Neural cell (in vitro differentiated cells): ENCODE measurements at regions not wholly inside any gene's neighbourhood (a gene's known extent, or its start where the extent isn't known, plus 50 kb on each side); places are given as distances from the start of the nearest gene placed in this dataset.

Source experiments
- H2AFZ ChIP-seq: fragments of 200-600, 300-800 bp; sonication (generic), shearing (Covaris generic); 2 replicates; pipeline ENCODE4 v1.6.0; 2014; ENCODE audit warnings: low read depth, mild to moderate bottlenecking, antibody characterized with exemption, low read length, moderate library complexity
- H3F3A ChIP-seq: fragments of 200-600 bp; shearing (Covaris generic); 2 replicates; pipeline ENCODE4 v1.6.1; 2016; ENCODE audit warnings: mild to moderate bottlenecking, moderate library complexity, mixed read lengths, antibody characterized with exemption, low read length; ENCODE audit not compliant: insufficient read depth, poor library complexity, severe bottlenecking
- H3K27ac ChIP-seq: fragments of 200-600, 300-800 bp; sonication (generic), shearing (Covaris generic); 2 replicates; pipeline ENCODE4 v1.5.1; 2014; ENCODE audit warnings: mild to moderate bottlenecking, low read length, moderate library complexity
- H3K27me3 ChIP-seq: fragments of 300-800, 200-600 bp; sonication (generic), shearing (Covaris generic); 2 replicates; pipeline ENCODE4 v1.6.0; 2014; ENCODE audit warnings: mild to moderate bottlenecking, low read depth, low read length, moderate library complexity; ENCODE audit not compliant: insufficient read depth
- H3K36me3 ChIP-seq: fragments of 300-800, 200-600 bp; sonication (generic), shearing (Covaris generic); 2 replicates; pipeline ENCODE4 v1.5.1; 2014; ENCODE audit warnings: mild to moderate bottlenecking, antibody characterized with exemption, low read length, moderate library complexity; ENCODE audit not compliant: insufficient read depth
- H3K4me2 ChIP-seq: fragments of 300-800, 200-600 bp; sonication (generic), shearing (Covaris generic); 2 replicates; pipeline ENCODE4 v1.6.0; 2014; ENCODE audit warnings: mild to moderate bottlenecking, low read length
- H3K4me3 ChIP-seq: fragments of 300-800, 200-600 bp; sonication (generic), shearing (Covaris generic); 2 replicates; pipeline ENCODE4 v1.5.1; 2014; ENCODE audit warnings: mild to moderate bottlenecking, low read length, moderate library complexity
- H3K79me2 ChIP-seq: fragments of 200-600 bp; shearing (Covaris generic); replicated peaks from 2 replicates; pipeline ENCODE4 v1.6.0; 2014; ENCODE audit warnings: mild to moderate bottlenecking, low read length, moderate library complexity; ENCODE audit not compliant: insufficient read depth
- H3K9ac ChIP-seq: fragments of 300-800, 200-600 bp; sonication (generic), shearing (Covaris generic); 2 replicates; pipeline ENCODE4 v1.6.1; 2016; ENCODE audit warnings: mild to moderate bottlenecking, low read length, mixed read lengths
- H3K9me2 ChIP-seq: fragments of 200-600 bp; shearing (Covaris generic); 2 replicates; pipeline ENCODE4 v1.6.1; 2016; ENCODE audit warnings: mild to moderate bottlenecking, low read length, mixed read lengths; ENCODE audit not compliant: insufficient read depth
- H3K9me3 ChIP-seq: fragments of 200-600, 300-800 bp; sonication (generic), shearing (Covaris generic); 2 replicates; pipeline ENCODE4 v1.6.1; 2016; ENCODE audit warnings: mild to moderate bottlenecking, mixed run types, low read length, moderate library complexity, mixed read lengths
- H4K20me1 ChIP-seq: fragments of 200-600 bp; shearing (Covaris generic); 2 replicates; pipeline ENCODE4 v1.6.1; 2016; ENCODE audit warnings: mild to moderate bottlenecking, mixed run types; ENCODE audit not compliant: insufficient read depth
- EP300 ChIP-seq: fragments of 450-650 bp; conservative IDR thresholded peaks from 2 replicates; pipeline ENCODE4 v1.6.1; 2014; ENCODE audit warnings: antibody characterized with exemption, mild to moderate bottlenecking, moderate library complexity; ENCODE audit not compliant: poor library complexity, severe bottlenecking
- EZH2 ChIP-seq: fragments of 200-600, 300-800 bp; shearing (Covaris generic), sonication (generic); IDR thresholded peaks from 2 replicates; pipeline ENCODE4 v1.6.1; 2014; ENCODE audit warnings: antibody characterized with exemption, low read length, borderline replicate concordance, mild to moderate bottlenecking; ENCODE audit not compliant: insufficient read depth, poor library complexity, severe bottlenecking
- MXI1 ChIP-seq: fragments of 450-650 bp; conservative IDR thresholded peaks from 2 replicates; pipeline ENCODE4 v1.6.1; 2014; ENCODE audit warnings: antibody characterized with exemption, mild to moderate bottlenecking; ENCODE audit not compliant: poor library complexity, severe bottlenecking
- POLR2AphosphoS5 ChIP-seq: IDR thresholded peaks from 2 replicates; pipeline ENCODE4 v1.6.1; 2012
- RAD21 ChIP-seq: fragments of 450-650 bp; conservative IDR thresholded peaks from 2 replicates; pipeline ENCODE4 v1.6.1; 2014; ENCODE audit warnings: antibody characterized with exemption, mild to moderate bottlenecking, moderate library complexity
- SMC3 ChIP-seq: fragments of 450-650 bp; conservative IDR thresholded peaks from 2 replicates; pipeline ENCODE4 v1.6.1; 2014; ENCODE audit warnings: antibody characterized with exemption, mild to moderate bottlenecking, moderate library complexity; ENCODE audit not compliant: poor library complexity
- TAF1 ChIP-seq: IDR thresholded peaks from 2 replicates; pipeline ENCODE4 v1.6.1; 2012; ENCODE audit warnings: low read depth
- TF ChIP-seq, protein P1 (sequence below): IDR thresholded peaks from 2 replicates; pipeline ENCODE4 v1.6.1; 2012; ENCODE audit warnings: borderline replicate concordance
- TF ChIP-seq, protein P2 (sequence below): fragments of 450-650 bp; IDR thresholded peaks from 2 replicates; pipeline ENCODE4 v1.5.1; 2014; ENCODE audit warnings: antibody characterized with exemption, mild to moderate bottlenecking, moderate library complexity; ENCODE audit not compliant: poor library complexity, severe bottlenecking

DNA sequence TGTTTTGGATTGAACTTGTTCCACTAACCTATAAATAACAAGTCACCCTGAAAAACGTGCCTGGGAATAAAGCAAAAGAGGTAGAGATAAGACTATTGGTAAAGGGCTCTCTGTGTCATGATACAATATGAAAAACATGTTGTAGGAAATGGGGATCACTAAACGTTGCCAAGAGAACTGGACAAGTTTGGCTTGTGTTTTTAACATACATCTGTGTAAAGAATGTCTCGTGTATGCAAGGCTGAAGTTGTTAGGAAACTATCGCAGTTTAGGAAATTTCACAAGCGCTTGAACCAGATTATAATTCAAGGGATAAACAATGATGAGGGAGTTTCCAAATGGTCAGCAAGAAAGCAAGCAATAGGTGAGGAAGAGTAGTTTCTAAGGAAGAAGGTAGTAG lies 655.8 kb downstream of the PCDH7 start:
- Histone ChIP-seq H3K36me3 (no peaks in the 10 kb centered on the region), H3K4me3 (no peak overlapping the region), H3K27me3 (no peaks in the 10 kb centered on the region), H3K9me3 (peaks cover 4% of the 10 kb centered on the region), H3K79me2 (no peaks in the 10 kb centered on the region), H3F3A (no peaks in the 10 kb centered on the region), H2AFZ (no peak overlapping the region), H3K27ac (no peak overlapping the region), H3K9ac (no peak overlapping the region), H3K9me2 (no peaks in the 10 kb centered on the region), H4K20me1 (no peaks in the 10 kb centered on the region), H3K4me2 (no peak overlapping the region)
- no peak for TF ChIP-seq RAD21
- TF ChIP-seq, protein P1, sequence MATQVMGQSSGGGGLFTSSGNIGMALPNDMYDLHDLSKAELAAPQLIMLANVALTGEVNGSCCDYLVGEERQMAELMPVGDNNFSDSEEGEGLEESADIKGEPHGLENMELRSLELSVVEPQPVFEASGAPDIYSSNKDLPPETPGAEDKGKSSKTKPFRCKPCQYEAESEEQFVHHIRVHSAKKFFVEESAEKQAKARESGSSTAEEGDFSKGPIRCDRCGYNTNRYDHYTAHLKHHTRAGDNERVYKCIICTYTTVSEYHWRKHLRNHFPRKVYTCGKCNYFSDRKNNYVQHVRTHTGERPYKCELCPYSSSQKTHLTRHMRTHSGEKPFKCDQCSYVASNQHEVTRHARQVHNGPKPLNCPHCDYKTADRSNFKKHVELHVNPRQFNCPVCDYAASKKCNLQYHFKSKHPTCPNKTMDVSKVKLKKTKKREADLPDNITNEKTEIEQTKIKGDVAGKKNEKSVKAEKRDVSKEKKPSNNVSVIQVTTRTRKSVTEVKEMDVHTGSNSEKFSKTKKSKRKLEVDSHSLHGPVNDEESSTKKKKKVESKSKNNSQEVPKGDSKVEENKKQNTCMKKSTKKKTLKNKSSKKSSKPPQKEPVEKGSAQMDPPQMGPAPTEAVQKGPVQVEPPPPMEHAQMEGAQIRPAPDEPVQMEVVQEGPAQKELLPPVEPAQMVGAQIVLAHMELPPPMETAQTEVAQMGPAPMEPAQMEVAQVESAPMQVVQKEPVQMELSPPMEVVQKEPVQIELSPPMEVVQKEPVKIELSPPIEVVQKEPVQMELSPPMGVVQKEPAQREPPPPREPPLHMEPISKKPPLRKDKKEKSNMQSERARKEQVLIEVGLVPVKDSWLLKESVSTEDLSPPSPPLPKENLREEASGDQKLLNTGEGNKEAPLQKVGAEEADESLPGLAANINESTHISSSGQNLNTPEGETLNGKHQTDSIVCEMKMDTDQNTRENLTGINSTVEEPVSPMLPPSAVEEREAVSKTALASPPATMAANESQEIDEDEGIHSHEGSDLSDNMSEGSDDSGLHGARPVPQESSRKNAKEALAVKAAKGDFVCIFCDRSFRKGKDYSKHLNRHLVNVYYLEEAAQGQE, result no peak
- TF ChIP-seq, protein P2, sequence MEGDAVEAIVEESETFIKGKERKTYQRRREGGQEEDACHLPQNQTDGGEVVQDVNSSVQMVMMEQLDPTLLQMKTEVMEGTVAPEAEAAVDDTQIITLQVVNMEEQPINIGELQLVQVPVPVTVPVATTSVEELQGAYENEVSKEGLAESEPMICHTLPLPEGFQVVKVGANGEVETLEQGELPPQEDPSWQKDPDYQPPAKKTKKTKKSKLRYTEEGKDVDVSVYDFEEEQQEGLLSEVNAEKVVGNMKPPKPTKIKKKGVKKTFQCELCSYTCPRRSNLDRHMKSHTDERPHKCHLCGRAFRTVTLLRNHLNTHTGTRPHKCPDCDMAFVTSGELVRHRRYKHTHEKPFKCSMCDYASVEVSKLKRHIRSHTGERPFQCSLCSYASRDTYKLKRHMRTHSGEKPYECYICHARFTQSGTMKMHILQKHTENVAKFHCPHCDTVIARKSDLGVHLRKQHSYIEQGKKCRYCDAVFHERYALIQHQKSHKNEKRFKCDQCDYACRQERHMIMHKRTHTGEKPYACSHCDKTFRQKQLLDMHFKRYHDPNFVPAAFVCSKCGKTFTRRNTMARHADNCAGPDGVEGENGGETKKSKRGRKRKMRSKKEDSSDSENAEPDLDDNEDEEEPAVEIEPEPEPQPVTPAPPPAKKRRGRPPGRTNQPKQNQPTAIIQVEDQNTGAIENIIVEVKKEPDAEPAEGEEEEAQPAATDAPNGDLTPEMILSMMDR, result no peak

DNA sequence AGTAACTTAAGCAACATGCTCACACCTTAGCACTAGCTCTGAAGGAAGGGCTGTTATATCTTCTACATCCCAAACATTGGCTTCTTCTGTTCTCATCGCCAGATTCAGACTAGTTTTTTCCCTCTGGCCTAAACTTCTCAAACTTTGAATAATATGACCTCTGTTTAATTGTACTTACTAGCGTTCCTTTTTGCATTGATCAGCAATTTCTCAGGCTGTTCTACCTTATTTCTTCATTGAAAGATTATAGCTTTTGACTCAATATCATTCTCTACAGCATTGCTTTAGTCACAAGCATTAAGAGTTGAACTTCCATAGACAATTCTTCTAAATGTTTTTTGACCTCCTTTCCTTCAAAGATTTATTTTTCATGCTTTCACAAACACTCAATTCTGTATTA lies 659.2 kb downstream of the PCDH7 start:
- Histone ChIP-seq H3K27ac (no peak overlapping the region), H2AFZ (no peak overlapping the region), H3K9me2 (no peaks in the 10 kb centered on the region), H3K79me2 (no peaks in the 10 kb centered on the region), H3K9me3 (no peaks in the 10 kb centered on the region), H3K27me3 (no peaks in the 10 kb centered on the region), H4K20me1 (no peaks in the 10 kb centered on the region), H3K4me2 (no peak overlapping the region), H3K9ac (no peak overlapping the region), H3K4me3 (no peak overlapping the region), H3K36me3 (no peaks in the 10 kb centered on the region), H3F3A (no peaks in the 10 kb centered on the region)
- TF ChIP-seq RAD21 (no peak), EZH2 (no peak), EP300 (no peak), SMC3 (no peak), MXI1 (no peak), TAF1 (no peak), POLR2AphosphoS5 (no peak)
- TF ChIP-seq, protein P1, result no peak
- TF ChIP-seq, protein P2, result no peak
